Peyer's patch (tissue), 4 donors: ENCODE measurements at regions not wholly inside any gene's neighbourhood (a gene's known extent, or its start where the extent isn't known, plus 50 kb on each side); places are given as distances from the start of the nearest gene placed in this dataset.
"Not testable (repeated sequence)": the region's sequence is repeated elsewhere in the genome, so short reads cannot be mapped to it uniquely, and the experiment has no call there.

ENCODE experiments used
- DNase-seq, 3 donors: peaks; one replicate each; pipeline ENCODE4 v3.0.0-alpha.2; 2017 to 2019
- H3K27ac ChIP-seq, 4 donors: fragments of 200-600 bp; sonication (generic); one replicate each; pipeline ENCODE4 v1.5.1; 2016 to 2019
- H3K27me3 ChIP-seq, 2 donors: fragments of 200-600 bp; sonication (generic); one replicate each; pipeline ENCODE4 v1.5.1; 2019
- H3K36me3 ChIP-seq, 3 donors: fragments of 200-600 bp; sonication (generic); one replicate each; pipeline ENCODE4 v1.5.1; 2016 to 2019
- H3K4me1 ChIP-seq, 4 donors: fragments of 200-600 bp; sonication (generic); one replicate each; pipeline ENCODE4 v1.5.1; 2016 to 2019
- H3K4me3 ChIP-seq, 4 donors: fragments of 200-600 bp; sonication (generic); 1 replicate in 3 of 4; 2 replicates in 1 of 4; pipeline ENCODE4 v1.5.1; 2016 to 2019; ENCODE audit warnings: mild to moderate bottlenecking in 1 of 4
- H3K9me3 ChIP-seq, 4 donors: fragments of 200-600 bp; sonication (generic); one replicate each; pipeline ENCODE4 v1.5.1; 2016 to 2019; ENCODE audit warnings: mild to moderate bottlenecking in 1 of 4
- CTCF ChIP-seq, 6 experiments: fragments of 450-650 bp in 4 of 6; fragments of 200-600 bp in 2 of 6; sonication (generic) in 1 of 6; IDR thresholded peaks; one replicate each; pipeline ENCODE4 v1.5.1; 2017 to 2019; ENCODE audit warnings: antibody characterized with exemption in 6 of 6, mild to moderate bottlenecking in 3 of 6, moderate library complexity in 1 of 6
- POLR2A ChIP-seq, 2 donors: fragments of 450-650 bp; IDR thresholded peaks; one replicate each; pipeline ENCODE4 v1.5.1; 2017; ENCODE audit warnings: antibody characterized with exemption in 2 of 2, mild to moderate bottlenecking in 2 of 2, moderate library complexity in 2 of 2

- Histone ChIP-seq H3K27ac (no peak overlapping the region), H3K4me1 (no peaks in the 10 kb centered on the region), H3K27me3 (no peaks in the 10 kb centered on the region), H3K4me3 (no peak overlapping the region), H3K36me3 (no peaks in the 10 kb centered on the region), H3K9me3 (no peaks in the 10 kb centered on the region)
- TF ChIP-seq CTCF (IDR thresholded peaks at IDR 0.05) (no peak), POLR2A (IDR thresholded peaks at IDR 0.05) (no peak)
- no peak for DNase-seq
Observed at GRCh38 chr15:36185438-36185837, 394.0 kb upstream of the CDIN1 start.

DNA sequence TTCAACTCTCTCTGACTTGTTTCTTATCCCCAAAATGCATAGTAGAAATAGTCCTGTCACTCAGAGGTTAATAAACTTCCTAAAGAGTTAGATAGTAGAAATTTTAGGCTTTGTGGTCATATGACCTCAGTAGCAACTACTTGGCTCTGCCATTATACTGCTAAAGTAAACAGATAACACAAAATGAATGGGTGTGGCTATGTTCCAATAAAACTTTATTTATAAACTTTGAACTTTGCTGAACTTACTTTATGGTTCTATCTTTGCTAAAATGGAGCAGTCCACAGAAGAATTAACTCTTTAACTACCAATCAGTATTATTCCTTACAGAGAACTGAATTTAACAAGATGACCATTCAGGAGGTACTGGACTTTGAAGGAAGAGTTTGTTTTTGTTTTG lies 393.6 kb upstream of the CDIN1 start:
- Histone ChIP-seq H3K4me3 (no peak overlapping the region), H3K36me3 (no peaks in the 10 kb centered on the region), H3K27me3 (no peaks in the 10 kb centered on the region), H3K27ac (no peak overlapping the region), H3K9me3 (no peaks in the 10 kb centered on the region), H3K4me1 (no peaks in the 10 kb centered on the region)
- TF ChIP-seq POLR2A (IDR thresholded peaks at IDR 0.05) = no peak
- no peak for TF ChIP-seq CTCF (IDR thresholded peaks at IDR 0.05)
- DNase-seq = no peak

DNA sequence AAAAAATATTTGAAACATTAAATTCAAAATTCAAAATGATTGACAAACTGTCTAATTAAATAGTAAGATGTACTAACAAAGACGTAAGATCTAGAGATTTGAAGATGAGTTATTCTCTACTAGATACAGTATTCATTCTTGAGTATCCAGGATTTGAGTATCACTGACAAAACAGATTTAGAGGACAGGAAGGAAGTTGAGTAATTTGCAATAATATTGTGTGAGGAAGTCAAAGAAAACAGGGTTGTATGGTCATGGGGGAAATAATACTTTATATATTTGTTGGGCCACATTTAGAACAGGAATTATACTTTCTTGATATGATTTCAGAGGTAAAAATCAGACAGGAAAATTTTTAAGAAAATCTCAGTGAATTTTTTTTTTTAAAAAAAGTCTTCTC lies 393.1 kb upstream of the CDIN1 start:
- Histone ChIP-seq H3K4me3 (no peak overlapping the region), H3K27ac (no peak overlapping the region), H3K36me3 (no peaks in the 10 kb centered on the region), H3K4me1 (no peaks in the 10 kb centered on the region), H3K27me3 (no peaks in the 10 kb centered on the region), H3K9me3 (no peaks in the 10 kb centered on the region)
- no peak for TF ChIP-seq CTCF (IDR thresholded peaks at IDR 0.05)
- TF ChIP-seq POLR2A (IDR thresholded peaks at IDR 0.05) = no peak
- DNase-seq = no peak

GRCh38 chr15:36191459-36191858 lies 388.0 kb upstream of the CDIN1 start:
- Histone ChIP-seq H3K4me3 (no peak overlapping the region), H3K27ac (no peak overlapping the region), H3K4me1 (no peaks in the 10 kb centered on the region), H3K27me3 (no peaks in the 10 kb centered on the region), H3K36me3 (no peaks in the 10 kb centered on the region), H3K9me3 (no peaks in the 10 kb centered on the region)
- DNase-seq = no peak
- TF ChIP-seq CTCF (IDR thresholded peaks at IDR 0.05) (no peak), POLR2A (IDR thresholded peaks at IDR 0.05) (no peak)

GRCh38 chr15:36195361-36196007 lies 383.9 kb upstream of the CDIN1 start:
- not testable (repeated sequence) for H3K4me3 ChIP-seq, H3K27ac ChIP-seq, H3K27me3 ChIP-seq, DNase-seq, H3K9me3 ChIP-seq, H3K36me3 ChIP-seq, H3K4me1 ChIP-seq

- Histone ChIP-seq H3K4me3 (no peak overlapping the region), H3K27me3 (no peaks in the 10 kb centered on the region), H3K27ac (no peak overlapping the region), H3K36me3 (no peaks in the 10 kb centered on the region), H3K9me3 (no peaks in the 10 kb centered on the region), H3K4me1 (no peaks in the 10 kb centered on the region)
- TF ChIP-seq CTCF (IDR thresholded peaks at IDR 0.05) (no peak), POLR2A (IDR thresholded peaks at IDR 0.05) (no peak)
- no peak for DNase-seq
Observed at GRCh38 chr15:36208868-36209582, 370.4 kb upstream of the CDIN1 start.
